GM18505 (cell line): ENCODE measurements at regions not wholly inside any gene's neighbourhood (a gene's known extent, or its start where the extent isn't known, plus 50 kb on each side); places are given as distances from the start of the nearest gene placed in this dataset.
"Not testable (repeated sequence)": the region's sequence is repeated elsewhere in the genome, so short reads cannot be mapped to it uniquely, and the experiment has no call there.

ENCODE experiments used
- ATAC-seq: cut with Tn5 transposase; IDR thresholded peaks from one replicate; pipeline ENCODE4 v1.9.1; 2021; ENCODE audit not compliant: unreplicated experiment
- POLR2A ChIP-seq: IDR thresholded peaks from 4 replicates; pipeline ENCODE4 v1.6.1; 2011; ENCODE audit warnings: borderline replicate concordance; ENCODE audit not compliant: insufficient read depth, insufficient read length; ENCODE audit errors: extremely low read depth

DNA sequence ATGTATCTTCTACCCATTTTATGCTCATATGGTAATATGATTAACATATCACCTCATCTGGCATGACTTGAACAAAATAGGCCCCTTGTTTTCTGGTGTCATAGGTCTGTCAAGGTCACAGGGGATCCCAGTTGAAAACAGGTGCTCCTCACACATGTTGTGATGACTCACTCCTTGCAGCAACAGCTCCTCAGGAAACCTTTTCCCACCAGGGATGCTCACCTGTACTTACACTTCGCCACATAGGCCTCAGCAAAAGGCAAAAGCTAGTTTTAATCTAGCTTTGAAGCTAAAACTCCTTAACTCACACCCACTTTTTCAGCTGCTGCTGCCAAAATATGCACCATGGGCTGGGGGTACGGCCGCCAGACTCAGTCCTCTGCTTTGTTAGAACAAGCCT, 110.0 kb upstream of the SOX21 start:
- no peak for ATAC-seq
- TF ChIP-seq POLR2A: no peak

DNA sequence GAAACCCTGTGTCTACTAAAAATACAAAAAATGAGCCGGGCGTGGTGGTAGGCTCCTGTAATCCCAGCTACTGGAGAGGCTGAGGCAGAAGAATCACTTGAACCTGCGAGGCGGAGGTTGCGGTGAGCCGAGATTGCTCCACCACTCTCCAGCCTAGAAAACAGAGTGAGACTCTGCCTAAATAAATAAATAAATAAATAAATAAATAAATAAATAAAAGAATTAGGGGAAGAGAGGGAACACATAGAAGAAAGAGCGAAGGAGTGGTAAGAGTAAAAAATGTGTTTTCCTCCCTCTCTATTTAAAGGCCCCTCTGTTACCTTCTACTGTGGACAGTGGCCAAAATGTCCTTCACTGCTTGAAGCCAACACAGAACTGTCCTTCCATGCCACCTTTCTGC, 103.9 kb upstream of the SOX21 start:
- no peak for ATAC-seq
- no peak for TF ChIP-seq POLR2A

DNA sequence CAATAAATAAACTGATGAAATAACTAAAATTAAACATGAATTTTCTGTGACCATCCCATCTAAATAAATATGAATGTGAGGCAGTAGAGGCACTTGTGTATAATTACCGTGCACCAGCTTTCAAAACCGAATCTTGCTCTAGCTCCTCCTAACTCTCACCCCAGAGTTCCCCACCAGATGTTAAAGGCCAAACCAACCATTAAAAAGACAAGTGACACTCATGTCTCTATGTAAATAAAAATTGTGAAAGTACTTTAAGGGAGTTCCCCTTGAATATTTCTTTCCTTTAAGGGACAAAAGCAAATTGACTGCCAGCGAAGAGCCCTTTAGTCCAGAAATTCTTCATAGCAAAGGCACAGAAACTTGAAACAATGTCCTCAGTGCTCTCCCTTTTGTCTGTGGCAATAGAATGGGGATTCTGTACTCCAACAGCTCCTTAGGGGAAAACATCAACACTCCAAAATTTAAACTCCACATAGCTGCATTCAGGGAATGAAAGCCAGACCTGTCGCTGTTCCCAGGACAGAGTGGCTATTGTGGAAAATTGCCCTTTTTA, 101.7 kb upstream of the SOX21 start:
- ATAC-seq: no peak
- no peak for TF ChIP-seq POLR2A

GRCh38 chr13:94811753-94812152, 99.4 kb upstream of the SOX21 start:
- TF ChIP-seq POLR2A: no peak
- ATAC-seq: no peak

DNA sequence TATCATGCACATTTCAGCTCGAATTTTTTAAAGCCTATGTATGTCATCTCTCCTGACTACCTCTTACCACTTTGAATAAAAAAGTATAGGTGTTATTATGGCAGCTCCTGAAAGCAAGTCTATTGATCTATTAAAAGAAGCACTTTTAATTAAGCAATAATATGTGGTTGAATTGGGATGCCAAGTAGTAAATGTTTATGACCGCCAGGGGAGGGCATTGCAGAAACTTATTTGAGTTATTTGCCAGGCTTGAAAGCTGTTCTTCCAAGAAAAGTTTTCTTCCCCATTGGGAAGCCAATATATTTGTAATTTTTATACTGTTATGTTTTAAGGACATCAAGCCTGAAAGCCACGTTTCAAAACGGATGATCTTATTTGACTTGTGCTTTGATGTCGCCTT, 88.1 kb upstream of the SOX21 start:
- TF ChIP-seq POLR2A: no peak
- no peak for ATAC-seq

GRCh38 chr13:94799299-94799698, 87.0 kb upstream of the SOX21 start:
- ATAC-seq: no peak
- TF ChIP-seq POLR2A: no peak

DNA sequence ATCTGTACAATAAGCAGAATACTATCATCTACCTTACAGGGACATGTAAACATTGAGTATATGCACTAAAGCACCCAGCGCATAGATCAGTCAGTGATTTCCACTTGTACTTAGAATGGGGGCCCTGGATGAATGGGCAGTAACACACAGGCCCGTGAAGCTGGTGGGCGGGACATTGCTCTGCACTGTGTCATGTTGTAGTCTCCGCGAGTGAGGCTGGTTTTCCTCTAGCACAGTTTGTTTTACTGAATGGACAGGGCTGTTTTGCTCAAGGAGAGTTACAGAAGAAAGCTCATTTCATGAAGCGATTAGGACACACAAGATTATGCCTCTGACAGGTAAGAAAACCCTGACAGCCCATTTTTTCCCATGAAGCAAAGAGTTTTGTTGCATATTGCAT, 86.4 kb upstream of the SOX21 start:
- ATAC-seq: no peak
- TF ChIP-seq POLR2A: no peak

DNA sequence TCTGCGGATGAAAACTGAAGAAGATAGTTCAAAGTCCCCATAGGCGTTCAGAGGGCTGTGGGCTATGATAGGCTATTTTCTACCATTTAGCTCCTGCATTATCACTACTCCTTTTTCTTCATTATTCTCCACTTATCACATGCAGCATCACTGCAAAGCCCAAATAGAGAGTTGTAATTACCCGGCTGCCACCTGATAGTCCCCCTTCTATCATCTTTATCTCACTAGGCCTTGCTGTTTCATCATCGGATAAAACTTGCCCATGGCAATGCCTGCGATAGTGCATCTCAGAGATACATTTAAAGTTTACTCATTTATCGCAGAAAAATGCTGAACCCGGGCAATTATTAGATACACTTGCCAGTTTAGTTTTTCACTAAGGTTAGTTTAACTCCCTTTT, 82.9 kb upstream of the SOX21 start:
- ATAC-seq: no peak
- no peak for TF ChIP-seq POLR2A

DNA sequence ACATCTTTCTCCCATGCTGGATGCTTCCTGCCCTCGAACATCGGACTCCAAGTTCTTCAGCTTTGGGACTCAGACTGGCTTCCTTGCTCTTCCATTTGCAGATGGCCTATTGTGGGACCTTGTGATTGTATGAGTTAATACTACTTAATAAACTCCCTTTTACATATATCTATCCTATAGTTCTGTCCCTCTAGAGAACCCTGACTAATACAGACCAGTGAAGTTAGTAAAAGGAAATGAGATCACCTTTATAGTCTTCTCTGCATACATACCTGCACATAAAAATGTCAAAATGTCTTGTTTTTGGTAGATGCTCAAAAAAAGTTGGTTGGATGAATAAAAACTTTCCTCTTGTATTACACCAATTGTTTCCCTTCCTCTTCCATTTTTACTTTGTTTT, 73.9 kb upstream of the SOX21 start:
- ATAC-seq: not testable (repeated sequence)

- TF ChIP-seq POLR2A: no peak
- no peak for ATAC-seq
Observed at GRCh38 chr13:94784066-94784465, 71.7 kb upstream of the SOX21 start.

DNA sequence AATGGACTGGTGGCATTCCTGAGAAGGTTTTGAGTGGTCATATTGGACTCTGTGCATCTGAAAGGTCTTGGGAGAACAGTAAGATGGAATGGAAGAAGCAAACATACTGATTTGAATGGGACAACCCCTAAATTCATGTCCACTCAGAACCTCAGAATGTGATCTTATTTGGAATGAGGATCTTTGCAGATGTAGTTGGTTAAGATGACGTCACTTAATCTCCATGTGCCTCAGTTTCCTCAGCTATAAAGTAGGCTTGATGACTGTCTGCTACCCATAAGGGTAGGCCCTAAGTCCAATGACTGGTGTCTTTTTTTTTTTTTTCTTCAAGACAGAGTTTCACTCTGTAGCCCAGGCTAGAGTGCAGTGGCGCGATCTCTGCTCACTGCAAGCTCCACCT, 71.1 kb upstream of the SOX21 start:
- no peak for ATAC-seq
- no peak for TF ChIP-seq POLR2A

DNA sequence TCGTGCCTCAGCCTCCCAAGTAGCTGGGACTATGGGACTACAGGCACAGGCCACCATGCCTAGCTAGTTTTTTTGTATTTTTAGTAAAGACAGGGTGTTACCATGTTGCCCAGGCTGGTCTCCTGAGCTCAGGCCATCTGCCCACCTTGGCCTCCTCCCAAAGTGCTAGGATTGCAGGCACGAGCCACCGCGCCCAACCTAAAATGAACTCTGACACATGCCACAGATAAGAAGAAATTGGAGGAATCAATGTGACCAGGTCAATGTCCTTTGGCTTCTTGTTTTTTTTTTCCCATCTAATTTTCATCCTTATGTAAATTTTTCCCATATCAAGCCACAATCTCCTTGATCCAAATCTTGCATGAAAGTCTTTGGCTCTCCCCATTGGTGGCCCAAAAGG, 68.1 kb upstream of the SOX21 start:
- TF ChIP-seq POLR2A: no peak
- no peak for ATAC-seq

- ATAC-seq: no peak
- TF ChIP-seq POLR2A: no peak
Observed at GRCh38 chr13:94778986-94779385, 66.6 kb upstream of the SOX21 start.

GRCh38 chr13:94778585-94778984, 66.2 kb upstream of the SOX21 start:
- ATAC-seq: no peak
- TF ChIP-seq POLR2A: no peak

- ATAC-seq: no peak
Observed at GRCh38 chr13:94776956-94777355, 64.6 kb upstream of the SOX21 start.

More at GRCh38 chr13:94776956-94777355, 64.6 kb upstream of the SOX21 start:
- TF ChIP-seq POLR2A: no peak
